ENCODE measurements at regions not wholly inside any gene's neighbourhood (a gene's known extent, or its start where the extent isn't known, plus 50 kb on each side); places are given as distances from the start of the nearest gene placed in this dataset.

DNA sequence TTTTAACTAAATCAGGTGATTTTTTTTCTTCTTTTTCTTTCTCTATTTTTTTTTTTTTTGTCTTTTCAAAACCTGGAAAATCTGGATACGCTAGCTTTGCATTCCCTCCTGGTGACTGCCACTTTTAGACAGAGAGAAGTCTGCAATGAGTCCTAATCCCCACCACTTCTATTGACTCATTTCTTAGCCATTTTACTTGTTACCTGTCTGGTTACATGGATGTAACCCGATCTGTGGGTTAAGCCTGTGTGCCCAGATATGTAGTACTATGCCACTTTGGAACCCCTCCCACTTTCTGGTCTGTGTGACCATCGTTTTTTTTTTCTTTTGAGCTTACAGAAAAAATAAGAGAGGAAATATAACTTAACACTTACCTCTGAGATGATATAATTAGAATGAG is 817.8 kb upstream of the PCDH9 start:
- no peak for TF ChIP-seq ZBTB26 (tag by site-specific recombination; optimal IDR thresholded peaks at IDR 0.05)
- TF ChIP-seq ZNF10 (tag by site-specific recombination; IDR thresholded peaks at IDR 0.05): no peak
- no peak for TF ChIP-seq ZNF529 (tag by site-specific recombination; IDR thresholded peaks at IDR 0.05; ENCODE audit: insufficient replicate concordance)
- TF ChIP-seq REST (tag by site-specific recombination; IDR thresholded peaks at IDR 0.05): no peak
- TF ChIP-seq, protein P1, sequence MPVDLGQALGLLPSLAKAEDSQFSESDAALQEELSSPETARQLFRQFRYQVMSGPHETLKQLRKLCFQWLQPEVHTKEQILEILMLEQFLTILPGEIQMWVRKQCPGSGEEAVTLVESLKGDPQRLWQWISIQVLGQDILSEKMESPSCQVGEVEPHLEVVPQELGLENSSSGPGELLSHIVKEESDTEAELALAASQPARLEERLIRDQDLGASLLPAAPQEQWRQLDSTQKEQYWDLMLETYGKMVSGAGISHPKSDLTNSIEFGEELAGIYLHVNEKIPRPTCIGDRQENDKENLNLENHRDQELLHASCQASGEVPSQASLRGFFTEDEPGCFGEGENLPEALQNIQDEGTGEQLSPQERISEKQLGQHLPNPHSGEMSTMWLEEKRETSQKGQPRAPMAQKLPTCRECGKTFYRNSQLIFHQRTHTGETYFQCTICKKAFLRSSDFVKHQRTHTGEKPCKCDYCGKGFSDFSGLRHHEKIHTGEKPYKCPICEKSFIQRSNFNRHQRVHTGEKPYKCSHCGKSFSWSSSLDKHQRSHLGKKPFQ (tag by site-specific recombination; IDR thresholded peaks at IDR 0.05): no peak
- TF ChIP-seq, protein P2, sequence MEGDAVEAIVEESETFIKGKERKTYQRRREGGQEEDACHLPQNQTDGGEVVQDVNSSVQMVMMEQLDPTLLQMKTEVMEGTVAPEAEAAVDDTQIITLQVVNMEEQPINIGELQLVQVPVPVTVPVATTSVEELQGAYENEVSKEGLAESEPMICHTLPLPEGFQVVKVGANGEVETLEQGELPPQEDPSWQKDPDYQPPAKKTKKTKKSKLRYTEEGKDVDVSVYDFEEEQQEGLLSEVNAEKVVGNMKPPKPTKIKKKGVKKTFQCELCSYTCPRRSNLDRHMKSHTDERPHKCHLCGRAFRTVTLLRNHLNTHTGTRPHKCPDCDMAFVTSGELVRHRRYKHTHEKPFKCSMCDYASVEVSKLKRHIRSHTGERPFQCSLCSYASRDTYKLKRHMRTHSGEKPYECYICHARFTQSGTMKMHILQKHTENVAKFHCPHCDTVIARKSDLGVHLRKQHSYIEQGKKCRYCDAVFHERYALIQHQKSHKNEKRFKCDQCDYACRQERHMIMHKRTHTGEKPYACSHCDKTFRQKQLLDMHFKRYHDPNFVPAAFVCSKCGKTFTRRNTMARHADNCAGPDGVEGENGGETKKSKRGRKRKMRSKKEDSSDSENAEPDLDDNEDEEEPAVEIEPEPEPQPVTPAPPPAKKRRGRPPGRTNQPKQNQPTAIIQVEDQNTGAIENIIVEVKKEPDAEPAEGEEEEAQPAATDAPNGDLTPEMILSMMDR (tag by site-specific recombination; IDR thresholded peaks at IDR 0.05): no peak
- no peak for TF ChIP-seq ZNF624 (tag by site-specific recombination; IDR thresholded peaks at IDR 0.05)
- no peak for TF ChIP-seq ZNF561 (tag by site-specific recombination; IDR thresholded peaks at IDR 0.05; ENCODE audit: borderline replicate concordance)
- no peak for TF ChIP-seq ZBTB21 (tag by site-specific recombination; IDR thresholded peaks at IDR 0.05)
- no peak for TF ChIP-seq ZNF76 (tag by site-specific recombination; IDR thresholded peaks at IDR 0.05; ENCODE audit: borderline replicate concordance, low read depth)
- TF ChIP-seq ZFP3 (tag by site-specific recombination; IDR thresholded peaks at IDR 0.05; ENCODE audit: low read depth): no peak
- TF ChIP-seq, protein P3, sequence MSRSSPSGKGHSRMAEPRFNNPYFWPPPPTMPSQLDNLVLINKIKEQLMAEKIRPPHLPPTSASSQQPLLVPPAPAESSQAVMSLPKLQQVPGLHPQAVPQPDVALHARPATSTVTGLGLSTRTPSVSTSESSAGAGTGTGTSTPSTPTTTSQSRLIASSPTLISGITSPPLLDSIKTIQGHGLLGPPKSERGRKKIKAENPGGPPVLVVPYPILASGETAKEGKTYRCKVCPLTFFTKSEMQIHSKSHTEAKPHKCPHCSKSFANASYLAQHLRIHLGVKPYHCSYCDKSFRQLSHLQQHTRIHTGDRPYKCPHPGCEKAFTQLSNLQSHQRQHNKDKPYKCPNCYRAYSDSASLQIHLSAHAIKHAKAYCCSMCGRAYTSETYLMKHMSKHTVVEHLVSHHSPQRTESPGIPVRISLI (tag by site-specific recombination; IDR thresholded peaks at IDR 0.05): no peak
- no peak for TF ChIP-seq MZF1 (tag by site-specific recombination; IDR thresholded peaks at IDR 0.05; ENCODE audit: borderline replicate concordance)
